ENCODE measurements at regions not wholly inside any gene's neighbourhood (a gene's known extent, or its start where the extent isn't known, plus 50 kb on each side); places are given as distances from the start of the nearest gene placed in this dataset.

DNA sequence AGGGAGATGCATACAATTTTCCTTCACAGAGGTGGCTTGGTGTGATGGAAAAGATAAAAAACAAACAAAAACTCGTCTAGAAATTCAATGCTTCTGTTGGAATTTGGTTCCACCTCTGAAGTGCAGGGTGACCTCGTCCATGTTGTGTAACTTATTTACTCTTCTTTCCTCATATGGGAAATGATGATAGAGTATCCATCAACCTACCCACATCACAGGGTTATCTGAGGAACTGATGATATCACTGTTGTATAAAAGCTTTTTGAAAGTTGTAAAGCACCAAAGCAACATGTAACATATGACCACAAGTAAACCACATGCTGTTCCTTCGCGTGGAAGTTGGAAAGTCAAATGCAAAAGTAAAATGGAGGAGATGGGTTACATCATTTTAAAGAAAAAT is 212.0 kb upstream of the SGK1 start:
- no peak overlapping the region for H3K4me3 ChIP-seq (ENCODE audit: low read length)
- DNase-seq (ENCODE audit: low read depth, low spot score): peak; percentile 65

DNA sequence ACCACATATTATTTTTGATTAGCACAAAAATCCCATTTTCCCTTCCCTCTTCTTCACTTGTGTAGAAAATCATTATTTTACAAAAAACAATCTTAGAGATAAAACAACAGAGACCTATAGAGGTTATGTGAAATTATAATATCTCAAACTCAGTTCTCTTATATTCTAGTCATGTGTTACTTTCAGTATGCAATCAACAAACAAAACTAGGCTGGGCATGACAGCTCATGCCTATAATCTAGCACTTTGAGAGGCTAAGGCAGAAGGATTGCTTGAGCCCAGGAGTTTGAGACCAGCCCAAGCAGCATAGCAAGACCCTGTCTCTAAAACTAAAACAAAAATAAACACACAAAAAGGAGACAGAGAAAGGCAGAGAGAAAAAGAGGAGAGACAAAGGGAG is 211.4 kb upstream of the SGK1 start:
- DNase-seq (ENCODE audit: low read depth, low spot score): no peak
- H3K4me3 ChIP-seq (ENCODE audit: low read length): no peak overlapping the region

- H3K4me3 ChIP-seq (ENCODE audit: low read length): no peak overlapping the region
- no peak for DNase-seq (ENCODE audit: low read depth, low spot score)
Observed at GRCh38 chr6:134527108-134527787, 209.3 kb upstream of the SGK1 start.

DNA sequence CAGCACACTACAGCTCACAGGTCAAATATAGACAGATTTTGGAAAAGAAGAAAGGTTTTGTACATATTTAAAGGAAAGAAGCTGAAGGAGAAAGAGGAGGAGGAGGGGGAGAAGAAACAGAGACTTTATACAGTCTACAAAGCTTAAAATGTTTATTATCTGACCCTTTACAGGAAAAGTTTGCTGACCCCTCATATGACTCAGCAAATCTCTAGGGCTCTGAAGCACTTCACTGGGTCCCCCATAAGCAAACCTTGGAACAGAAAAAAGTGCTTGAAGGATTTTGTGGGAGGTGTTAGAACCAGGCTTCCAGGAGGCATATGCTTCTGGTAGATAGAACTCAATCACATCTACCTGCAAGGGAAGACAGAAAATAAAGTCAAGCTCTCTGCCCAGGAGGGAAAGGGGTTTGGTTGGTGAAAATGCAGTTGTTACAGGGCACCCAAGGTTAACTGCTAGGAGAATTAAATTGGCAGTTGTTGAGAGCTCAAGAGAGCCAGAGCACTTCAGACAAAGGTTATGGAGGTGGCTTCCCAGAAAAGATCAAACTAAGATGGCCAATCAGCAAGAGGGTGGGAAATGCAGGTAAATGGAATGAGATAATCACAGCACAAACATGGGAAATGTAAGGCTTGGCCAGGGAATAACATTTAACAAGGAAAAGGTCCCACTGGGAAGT is 207.4 kb upstream of the SGK1 start:
- DNase-seq (ENCODE audit: low read depth, low spot score): no peak
- H3K4me3 ChIP-seq (ENCODE audit: low read length): no peak overlapping the region

- no peak overlapping the region for H3K4me3 ChIP-seq (ENCODE audit: low read length)
- DNase-seq (ENCODE audit: low read depth, low spot score): no peak
Observed at GRCh38 chr6:134523903-134524650, 206.2 kb upstream of the SGK1 start.

GRCh38 chr6:134523051-134523450 is 205.1 kb upstream of the SGK1 start:
- H3K4me3 ChIP-seq (ENCODE audit: low read length): no peak overlapping the region
- DNase-seq (ENCODE audit: low read depth, low spot score): no peak

DNA sequence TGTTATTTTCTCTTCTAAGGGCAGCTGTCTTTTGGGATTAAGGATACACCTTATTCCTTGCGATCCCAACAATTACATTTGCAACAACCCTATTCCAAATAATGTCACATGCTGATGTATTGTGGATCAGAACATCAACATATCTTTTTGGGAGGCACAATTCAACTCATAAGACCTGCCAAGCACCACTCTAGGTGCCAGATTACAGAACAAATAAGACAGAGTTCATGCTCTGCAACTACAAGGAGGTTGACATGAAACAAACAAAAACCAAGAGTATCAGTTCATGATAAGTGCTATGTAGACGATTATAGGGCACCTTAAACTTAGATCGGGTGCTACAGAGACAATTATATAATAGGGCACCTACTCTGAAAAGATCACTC is 203.2 kb upstream of the SGK1 start:
- DNase-seq (ENCODE audit: low read depth, low spot score): no peak
- no peak overlapping the region for H3K4me3 ChIP-seq (ENCODE audit: low read length)

- H3K4me3 ChIP-seq (ENCODE audit: low read length): no peak overlapping the region
- DNase-seq (ENCODE audit: low read depth, low spot score): no peak
Observed at GRCh38 chr6:134520181-134521115, 202.5 kb upstream of the SGK1 start.

- peak; percentile 56 for DNase-seq (ENCODE audit: low read depth, low spot score)
- H3K4me3 ChIP-seq (ENCODE audit: low read length): no peak overlapping the region
Observed at GRCh38 chr6:134519465-134519864, 201.6 kb upstream of the SGK1 start.

DNA sequence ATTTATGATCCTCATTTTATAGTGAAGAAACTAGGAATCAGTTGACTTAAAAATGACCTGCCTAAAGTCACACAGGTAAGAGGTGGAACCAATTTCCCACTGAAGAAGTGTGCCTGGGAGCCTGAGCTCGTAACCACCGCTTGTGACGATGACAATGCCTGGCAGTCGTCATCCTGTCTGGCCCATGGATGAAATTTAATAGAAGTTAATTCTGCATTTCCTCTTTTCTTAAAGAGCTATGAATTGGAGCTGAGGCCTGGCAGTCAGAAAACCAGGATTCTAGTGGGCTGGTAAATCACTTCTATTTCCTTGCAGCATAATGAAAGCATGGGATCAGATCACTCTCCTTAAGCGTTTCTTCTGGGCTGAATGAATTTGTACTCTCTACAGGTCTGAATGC is 200.0 kb upstream of the SGK1 start:
- no peak for DNase-seq (ENCODE audit: low read depth, low spot score)
- H3K4me3 ChIP-seq (ENCODE audit: low read length): no peak overlapping the region

GRCh38 chr6:134517145-134517658 is 199.3 kb upstream of the SGK1 start:
- no peak overlapping the region for H3K4me3 ChIP-seq (ENCODE audit: low read length)
- no peak for DNase-seq (ENCODE audit: low read depth, low spot score)

DNA sequence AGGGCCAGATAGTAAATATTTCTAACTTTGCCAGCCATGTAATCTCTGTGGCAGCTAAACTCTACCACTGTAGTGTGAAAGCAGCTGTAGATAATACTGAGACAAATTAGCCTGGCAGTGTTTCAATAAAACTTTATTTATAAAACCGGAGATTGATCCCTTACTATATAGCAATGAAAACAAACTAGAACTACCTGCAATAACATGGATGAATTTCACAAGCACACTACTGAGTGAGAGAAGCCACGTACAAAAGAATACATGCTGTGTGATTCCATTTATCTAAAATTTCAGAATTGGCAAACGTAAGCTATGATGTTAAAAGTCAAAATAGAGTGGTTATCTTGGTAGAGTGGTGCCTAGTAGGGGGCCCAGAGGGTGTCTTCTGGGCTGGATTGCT is 198.7 kb upstream of the SGK1 start:
- no peak for DNase-seq (ENCODE audit: low read depth, low spot score)
- no peak overlapping the region for H3K4me3 ChIP-seq (ENCODE audit: low read length)

DNA sequence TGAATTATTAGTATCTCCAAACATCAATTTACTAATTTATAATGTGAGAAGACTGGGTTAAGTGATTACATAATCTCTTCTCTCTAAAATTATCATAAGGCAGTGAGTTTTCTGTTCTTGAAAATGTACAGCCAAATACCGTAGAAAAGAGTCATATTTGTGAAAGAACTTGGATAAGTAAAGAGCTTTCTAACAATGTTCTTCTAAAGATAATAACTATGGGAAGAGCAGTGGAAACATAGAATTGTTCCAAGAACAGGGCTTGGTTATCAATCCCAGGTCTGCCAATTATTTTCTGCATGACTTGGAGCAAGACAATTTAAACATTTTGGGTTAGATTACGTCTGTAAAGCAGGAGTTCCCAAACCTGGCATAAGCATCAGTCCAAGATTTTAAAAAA is 198.1 kb upstream of the SGK1 start:
- DNase-seq (ENCODE audit: low read depth, low spot score): no peak
- H3K4me3 ChIP-seq (ENCODE audit: low read length): no peak overlapping the region

- no peak overlapping the region for H3K4me3 ChIP-seq (ENCODE audit: low read length)
- DNase-seq (ENCODE audit: low read depth, low spot score): no peak
Observed at GRCh38 chr6:134512981-134513391, 195.1 kb upstream of the SGK1 start.

DNA sequence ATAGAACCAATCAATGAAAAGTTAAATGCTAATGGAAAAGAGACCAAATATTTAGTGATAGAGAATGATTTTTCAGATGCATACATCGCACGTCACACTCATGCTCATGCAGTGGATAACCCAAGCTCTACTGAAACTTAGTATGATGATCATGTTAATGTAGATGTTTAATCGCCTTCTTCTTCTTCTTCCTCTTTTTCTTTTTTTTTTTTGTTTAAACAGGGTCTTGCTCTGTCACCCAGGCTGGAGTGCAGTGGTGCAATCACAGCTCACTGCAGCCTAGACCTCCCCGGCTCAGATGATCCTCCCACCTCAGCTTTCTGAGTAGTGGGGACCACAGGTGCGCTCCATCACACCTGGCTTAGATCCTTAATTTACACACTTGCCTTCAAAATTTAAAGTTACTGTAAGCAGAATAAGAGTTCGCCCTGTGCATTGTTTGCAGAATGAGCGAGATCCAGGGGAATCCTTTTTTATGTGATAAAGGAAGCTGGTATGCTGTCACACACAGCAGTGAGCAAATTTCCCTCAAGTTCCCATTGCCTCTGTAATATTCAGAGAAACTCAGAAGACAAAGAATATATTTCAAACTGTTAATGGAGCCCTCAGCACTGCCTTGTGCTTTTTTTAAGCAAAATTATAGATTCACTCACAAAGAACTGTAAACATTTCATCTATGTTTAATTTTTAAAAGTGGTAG is 194.2 kb upstream of the SGK1 start:
- DNase-seq (ENCODE audit: low read depth, low spot score): no peak
- H3K4me3 ChIP-seq (ENCODE audit: low read length): no peak overlapping the region

DNA sequence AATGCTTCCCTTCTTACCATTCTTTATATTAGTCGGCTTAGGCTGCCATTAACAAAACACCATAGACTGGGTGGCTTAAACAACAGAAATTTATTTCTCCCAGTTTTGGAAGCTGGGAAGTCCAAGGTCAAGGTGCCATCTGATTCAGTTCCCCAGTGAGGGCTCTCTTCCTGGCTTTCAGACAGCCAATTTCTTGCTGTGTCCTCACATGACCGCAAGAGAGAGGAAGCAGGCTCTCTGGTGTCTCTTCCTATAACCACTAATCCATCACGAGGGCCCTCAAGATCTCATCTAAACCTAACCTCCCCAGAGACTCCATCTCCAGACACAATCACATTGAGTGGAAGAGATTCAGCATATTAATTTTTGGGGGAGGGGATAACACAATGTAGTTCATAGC is 193.0 kb upstream of the SGK1 start:
- DNase-seq (ENCODE audit: low read depth, low spot score): no peak
- no peak overlapping the region for H3K4me3 ChIP-seq (ENCODE audit: low read length)

GRCh38 chr6:134510142-134510541 is 192.2 kb upstream of the SGK1 start:
- H3K4me3 ChIP-seq (ENCODE audit: low read length): no peak overlapping the region
- DNase-seq (ENCODE audit: low read depth, low spot score): no peak

GRCh38 chr6:134508862-134509498 is 191.1 kb upstream of the SGK1 start:
- no peak for DNase-seq (ENCODE audit: low read depth, low spot score)
- H3K4me3 ChIP-seq (ENCODE audit: low read length): no peak overlapping the region

All from Jurkat, Clone E6-1 (cell line).